PFSK-1 (cell line): ENCODE measurements at regions not wholly inside any gene's neighbourhood (a gene's known extent, or its start where the extent isn't known, plus 50 kb on each side); places are given as distances from the start of the nearest gene placed in this dataset.

ENCODE experiments used
- FOXP2 ChIP-seq: optimal IDR thresholded peaks from 2 replicates; pipeline ENCODE3; 2011; ENCODE audit warnings: borderline replicate concordance, control low read depth, inconsistent platforms; ENCODE audit not compliant: insufficient read depth; ENCODE audit errors: extremely low read length, extremely low read depth
- POLR2AphosphoS5 ChIP-seq: IDR thresholded peaks from 2 replicates; pipeline ENCODE4 v1.6.1; 2012; ENCODE audit warnings: low read depth, mild to moderate bottlenecking, control low read depth, low read length, moderate library complexity
- REST ChIP-seq, 2 experiments: IDR thresholded peaks; 2 replicates each; pipeline versions ENCODE4 v1.6.1 to v1.8.0; 2011 to 2012; ENCODE audit warnings: low read depth in 2 of 2, low read length in 2 of 2, control low read depth in 1 of 2, inconsistent platforms in 1 of 2, mild to moderate bottlenecking in 1 of 2, moderate library complexity in 1 of 2; ENCODE audit not compliant: insufficient read depth in 1 of 2
- SIN3A ChIP-seq: IDR thresholded peaks from 2 replicates; pipeline ENCODE4 v1.6.1; 2012; ENCODE audit warnings: mild to moderate bottlenecking, low read length, moderate library complexity, borderline replicate concordance; ENCODE audit not compliant: insufficient read depth
- TAF1 ChIP-seq: IDR thresholded peaks from 2 replicates; pipeline ENCODE4 v1.6.1; 2012; ENCODE audit warnings: low read length, control low read depth, borderline replicate concordance; ENCODE audit not compliant: insufficient read depth

- TF ChIP-seq TAF1 (no peak), SIN3A (no peak), POLR2AphosphoS5 (no peak), FOXP2 (no peak)
Measured at GRCh38 chr13:75024602-75025001, 457.4 kb downstream of the TBC1D4 start.

GRCh38 chr13:75023609-75024008 lies 458.4 kb downstream of the TBC1D4 start:
- TF ChIP-seq POLR2AphosphoS5 (no peak), FOXP2 (no peak), REST (IDR thresholded peaks at IDR 0.05; ENCODE audit: insufficient read depth in 1 of 2, low read depth in 2 of 2, low read length in 2 of 2) (no peak), SIN3A (no peak), TAF1 (no peak)

GRCh38 chr13:75021151-75021550 lies 460.8 kb downstream of the TBC1D4 start:
- no peak for TF ChIP-seq FOXP2
- no peak for TF ChIP-seq TAF1
- no peak for TF ChIP-seq REST (IDR thresholded peaks at IDR 0.05; ENCODE audit: insufficient read depth in 1 of 2, low read depth in 2 of 2, low read length in 2 of 2)
- TF ChIP-seq POLR2AphosphoS5 = no peak
- TF ChIP-seq SIN3A = no peak

- TF ChIP-seq POLR2AphosphoS5 (no peak), FOXP2 (no peak), SIN3A (no peak), REST (IDR thresholded peaks at IDR 0.05; ENCODE audit: insufficient read depth in 1 of 2, low read depth in 2 of 2, low read length in 2 of 2) (no peak), TAF1 (no peak)
Measured at GRCh38 chr13:75016225-75016624, 465.7 kb downstream of the TBC1D4 start.

GRCh38 chr13:75013818-75014217 lies 468.2 kb downstream of the TBC1D4 start:
- TF ChIP-seq REST (IDR thresholded peaks at IDR 0.05; ENCODE audit: insufficient read depth in 1 of 2, low read depth in 2 of 2, low read length in 2 of 2) (no peak), SIN3A (no peak), FOXP2 (no peak), TAF1 (no peak), POLR2AphosphoS5 (no peak)

GRCh38 chr13:75010941-75011340 lies 471.0 kb downstream of the TBC1D4 start:
- TF ChIP-seq POLR2AphosphoS5 (no peak), SIN3A (no peak)
